Activated CD8-positive, alpha-beta T cell treated with anti-CD3 and anti-CD28 coated beads for 36 hours (primary cell): ENCODE measurements at regions not wholly inside any gene's neighbourhood (a gene's known extent, or its start where the extent isn't known, plus 50 kb on each side); places are given as distances from the start of the nearest gene placed in this dataset.

Experiments
- ATAC-seq: fragments of 200-7000 bp; cut with Tn5 transposase; one replicate; pipeline ENCODE4 v1.10.0; 2021; ENCODE audit warnings: mild to moderate bottlenecking, moderate library complexity
- CTCF ChIA-PET: fragments of 350-600 bp; sonication (Branson Sonifier 250); formaldehyde crosslinking; loops from one replicate; lab custom pipeline; 2021; ENCODE audit warnings: antibody characterized with exemption; lab: Charles Lee
- POLR2A ChIA-PET: fragments of 350-600 bp; sonication (Branson Sonifier 250); formaldehyde crosslinking; loops from one replicate; lab custom pipeline; 2021; ENCODE audit warnings: antibody characterized with exemption; lab: Charles Lee
- DNase-seq: peaks from one replicate; pipeline ENCODE4 v3.0.0-alpha.2; 2020
- H3K27ac Mint-ChIP-seq: one replicate; pipeline ENCODE4 v1.8.0; 2021; ENCODE audit warnings: mild to moderate bottlenecking, mixed read lengths
- H3K27me3 Mint-ChIP-seq: one replicate; pipeline ENCODE4 v1.8.0; 2021; ENCODE audit warnings: mixed read lengths
- H3K36me3 Mint-ChIP-seq: one replicate; pipeline ENCODE4 v1.8.0; 2021; ENCODE audit warnings: low read depth, mixed read lengths
- H3K4me1 Mint-ChIP-seq: one replicate; pipeline ENCODE4 v1.8.0; 2021; ENCODE audit warnings: low read depth, mixed read lengths
- H3K4me3 Mint-ChIP-seq: one replicate; pipeline ENCODE4 v1.8.0; 2021; ENCODE audit warnings: mild to moderate bottlenecking, moderate library complexity, mixed read lengths
- H3K9me3 Mint-ChIP-seq: one replicate; pipeline ENCODE4 v1.8.0; 2021; ENCODE audit warnings: mixed read lengths
- CTCF ChIP-seq: fragments of 200-600 bp; IDR thresholded peaks from one replicate; pipeline ENCODE4 v1.8.0; 2022; ENCODE audit warnings: antibody characterized with exemption, mild to moderate bottlenecking
- intact Hi-C: fragments of 100-400 bp; cut with micrococcal nuclease; formaldehyde crosslinking; loops from one replicate; pipeline ENCODE4 v1.10.0; 2022

DNA sequence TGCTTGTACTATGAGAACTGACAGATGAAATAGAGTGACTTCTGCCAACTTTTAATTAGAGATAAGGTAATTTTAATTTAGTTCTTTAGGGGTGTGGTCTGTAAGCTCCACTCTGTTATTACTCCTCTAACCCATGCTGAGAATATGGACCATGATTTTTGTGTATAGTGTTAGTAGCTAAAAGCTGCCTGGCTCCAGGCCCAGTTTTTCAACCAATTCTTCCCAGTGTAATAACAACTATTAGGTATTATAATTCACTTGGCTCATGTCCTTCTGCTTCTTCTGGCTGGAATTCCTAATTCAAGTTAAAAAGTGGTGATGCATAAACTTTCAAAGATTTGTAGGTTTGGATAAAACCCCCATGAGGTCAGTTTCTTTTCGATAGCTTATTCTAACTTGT, 216.3 kb downstream of the ISL1 start:
- no peak overlapping the region for H3K4me3 Mint-ChIP-seq
- ATAC-seq (no peak), DNase-seq (no peak)
- ChIA-PET POLR2A (no interaction called here), CTCF (no interaction called here)
- no peak for TF ChIP-seq CTCF
- no peaks in the 10 kb centered on the region for H3K36me3 Mint-ChIP-seq
- intact Hi-C loops = no loop called here
- no peaks in the 10 kb centered on the region for H3K4me1 Mint-ChIP-seq
- H3K9me3 Mint-ChIP-seq = peaks cover 2% of the 10 kb centered on the region
- H3K27ac Mint-ChIP-seq = no peak overlapping the region
- no peaks in the 10 kb centered on the region for H3K27me3 Mint-ChIP-seq

GRCh38 chr5:51604324-51604723, 221.1 kb downstream of the ISL1 start:
- Mint-ChIP-seq H3K9me3 (peaks cover 8% of the 10 kb centered on the region), H3K4me1 (no peaks in the 10 kb centered on the region), H3K36me3 (no peaks in the 10 kb centered on the region), H3K27ac (no peak overlapping the region), H3K4me3 (no peak overlapping the region), H3K27me3 (no peaks in the 10 kb centered on the region)
- intact Hi-C loops = no loop called here
- TF ChIP-seq CTCF = no peak
- no peak for DNase-seq
- no peak for ATAC-seq
- POLR2A ChIA-PET = no interaction called here
- CTCF ChIA-PET = no interaction called here

DNA sequence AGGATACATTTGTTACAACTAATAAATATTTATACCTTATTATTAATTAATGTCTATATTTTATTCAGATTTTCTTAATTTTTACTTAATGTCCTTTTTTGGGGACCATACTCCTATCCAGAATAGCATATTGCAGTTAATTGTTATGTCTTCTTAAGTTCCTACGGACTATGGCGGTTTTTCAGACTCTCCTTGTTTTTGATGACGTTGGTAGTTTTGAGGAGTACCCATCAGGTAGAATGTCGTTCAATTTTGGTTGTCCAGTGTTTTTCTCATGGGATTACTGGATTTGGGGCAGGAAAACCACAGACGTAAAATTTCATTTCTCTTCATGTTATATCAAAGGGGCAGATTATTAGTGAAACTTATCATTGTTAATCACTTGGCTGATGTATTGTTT, 223.7 kb downstream of the ISL1 start:
- Mint-ChIP-seq H3K4me3 (no peak overlapping the region), H3K27ac (no peak overlapping the region), H3K9me3 (peaks cover 8% of the 10 kb centered on the region), H3K4me1 (no peaks in the 10 kb centered on the region), H3K36me3 (no peaks in the 10 kb centered on the region), H3K27me3 (no peaks in the 10 kb centered on the region)
- ChIA-PET POLR2A (no interaction called here), CTCF (no interaction called here)
- intact Hi-C loops = no loop called here
- ATAC-seq (no peak), DNase-seq (no peak)
- no peak for TF ChIP-seq CTCF

DNA sequence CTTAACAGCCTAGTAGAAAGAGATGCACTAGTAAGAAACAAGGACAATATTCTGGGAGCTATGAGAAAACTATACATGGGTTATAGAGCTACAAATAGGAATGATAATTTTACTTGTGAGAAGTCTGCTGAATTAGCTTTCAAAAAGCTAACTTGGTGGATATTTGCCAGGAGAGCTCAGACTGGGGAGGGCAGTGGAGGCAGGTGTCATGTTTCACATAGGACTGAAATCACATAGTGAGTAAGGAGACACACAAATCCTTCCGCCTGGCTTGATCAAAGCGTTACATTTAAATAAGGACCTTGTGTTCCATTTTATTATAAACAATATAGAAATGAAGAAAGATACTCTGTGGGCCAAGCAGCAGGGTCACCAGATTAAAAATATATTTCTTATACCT, 235.0 kb downstream of the ISL1 start:
- no peaks in the 10 kb centered on the region for H3K4me1 Mint-ChIP-seq
- H3K27ac Mint-ChIP-seq = no peak overlapping the region
- ChIA-PET CTCF (no interaction called here), POLR2A (no interaction called here)
- DNase-seq = no peak
- no peak for ATAC-seq
- no peaks in the 10 kb centered on the region for H3K36me3 Mint-ChIP-seq
- no peak for TF ChIP-seq CTCF
- no peak overlapping the region for H3K4me3 Mint-ChIP-seq
- intact Hi-C loops = no loop called here
- no peaks in the 10 kb centered on the region for H3K9me3 Mint-ChIP-seq
- H3K27me3 Mint-ChIP-seq = no peaks in the 10 kb centered on the region

DNA sequence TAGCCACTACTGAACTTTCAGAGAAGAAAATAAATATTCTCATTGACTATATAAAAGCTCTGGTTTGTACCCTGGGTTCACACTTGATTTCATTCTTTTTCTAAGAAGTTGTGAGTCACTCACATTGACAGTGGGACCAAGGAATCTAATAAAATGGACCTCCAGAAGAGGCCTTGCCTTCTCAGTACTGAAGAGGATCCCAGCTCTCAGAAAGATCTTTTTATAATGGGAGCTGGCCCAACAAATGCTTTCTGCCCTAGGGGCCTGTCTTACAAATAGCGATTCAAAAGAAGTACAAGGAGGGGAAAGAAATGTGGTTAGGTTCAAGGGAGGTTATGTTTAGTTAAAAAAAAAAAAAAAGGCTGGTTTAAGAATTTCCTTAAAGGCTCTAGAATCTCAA, 237.9 kb downstream of the ISL1 start:
- H3K36me3 Mint-ChIP-seq = no peaks in the 10 kb centered on the region
- no peak for DNase-seq
- CTCF ChIA-PET = no interaction called here
- peaks cover 3% of the 10 kb centered on the region for H3K9me3 Mint-ChIP-seq
- no peak overlapping the region for H3K4me3 Mint-ChIP-seq
- intact Hi-C loops = no loop called here
- no peaks in the 10 kb centered on the region for H3K4me1 Mint-ChIP-seq
- H3K27me3 Mint-ChIP-seq = no peaks in the 10 kb centered on the region
- no peak for ATAC-seq
- POLR2A ChIA-PET = no interaction called here
- H3K27ac Mint-ChIP-seq = no peak overlapping the region
- no peak for TF ChIP-seq CTCF
